GM18907 (cell line): ENCODE measurements at regions not wholly inside any gene's neighbourhood (a gene's known extent, or its start where the extent isn't known, plus 50 kb on each side); places are given as distances from the start of the nearest gene placed in this dataset.

Experiments
- ATAC-seq: cut with Tn5 transposase; IDR thresholded peaks from one replicate; pipeline ENCODE4 v1.9.1; 2021; ENCODE audit warnings: mild to moderate bottlenecking, moderate library complexity; ENCODE audit not compliant: unreplicated experiment

GRCh38 chr11:109745996-109746625 lies 324.1 kb downstream of the C11orf87 start:
- no peak for ATAC-seq

GRCh38 chr11:109747839-109748238 lies 325.8 kb downstream of the C11orf87 start:
- ATAC-seq: peak; percentile 60

- ATAC-seq: no peak
Measured at GRCh38 chr11:109749476-109749875, 327.5 kb downstream of the C11orf87 start.

GRCh38 chr11:109750964-109751363 lies 329.0 kb downstream of the C11orf87 start:
- no peak for ATAC-seq

- ATAC-seq: no peak
Measured at GRCh38 chr11:109752212-109752825, 330.3 kb downstream of the C11orf87 start.

- ATAC-seq: no peak
Measured at GRCh38 chr11:109756521-109756920, 334.5 kb downstream of the C11orf87 start.

GRCh38 chr11:109756951-109757350 lies 335.0 kb downstream of the C11orf87 start:
- ATAC-seq: no peak

- no peak for ATAC-seq
Measured at GRCh38 chr11:109762546-109762945, 330.6 kb upstream of the ZC3H12C start.

- ATAC-seq: no peak
Measured at GRCh38 chr11:109765709-109766311, 327.4 kb upstream of the ZC3H12C start.

- ATAC-seq: no peak
Measured at GRCh38 chr11:109769858-109770257, 323.3 kb upstream of the ZC3H12C start.

GRCh38 chr11:109770323-109770722 lies 322.9 kb upstream of the ZC3H12C start:
- no peak for ATAC-seq

- ATAC-seq: no peak
Measured at GRCh38 chr11:109772892-109773291, 320.3 kb upstream of the ZC3H12C start.

GRCh38 chr11:109775686-109776085 lies 317.5 kb upstream of the ZC3H12C start:
- ATAC-seq: no peak

GRCh38 chr11:109783014-109783413 lies 310.2 kb upstream of the ZC3H12C start:
- ATAC-seq: no peak

GRCh38 chr11:109783840-109784239 lies 309.4 kb upstream of the ZC3H12C start:
- peak; percentile 97 for ATAC-seq

GRCh38 chr11:109784536-109784935 lies 308.7 kb upstream of the ZC3H12C start:
- no peak for ATAC-seq

- no peak for ATAC-seq
Measured at GRCh38 chr11:109785198-109785597, 308.0 kb upstream of the ZC3H12C start.

- no peak for ATAC-seq
Measured at GRCh38 chr11:109785714-109786113, 307.5 kb upstream of the ZC3H12C start.

GRCh38 chr11:109788948-109789490 lies 304.2 kb upstream of the ZC3H12C start:
- no peak for ATAC-seq

GRCh38 chr11:109789901-109790300 lies 303.3 kb upstream of the ZC3H12C start:
- no peak for ATAC-seq

GRCh38 chr11:109791337-109791736 lies 301.9 kb upstream of the ZC3H12C start:
- no peak for ATAC-seq

- no peak for ATAC-seq
Measured at GRCh38 chr11:109794501-109794900, 298.7 kb upstream of the ZC3H12C start.
